H9 (cell line): ENCODE measurements at regions not wholly inside any gene's neighbourhood (a gene's known extent, or its start where the extent isn't known, plus 50 kb on each side); places are given as distances from the start of the nearest gene placed in this dataset.

Source experiments
- DNase-seq: peaks from one replicate; pipeline ENCODE4 v3.0.0-alpha.2; 2017
- H2AFZ ChIP-seq: one replicate; pipeline ENCODE4 v1.6.1; 2013; ENCODE audit warnings: mild to moderate bottlenecking, low read length, control low read depth, moderate library complexity
- H2AK5ac ChIP-seq: 2 replicates; pipeline ENCODE4 v1.6.1; 2013; ENCODE audit warnings: low read length, control low read depth, mixed read lengths; ENCODE audit not compliant: insufficient read length
- H2BK120ac ChIP-seq: one replicate; pipeline ENCODE4 v1.6.1; 2013; ENCODE audit warnings: low read depth, mild to moderate bottlenecking, low read length, control low read depth, inconsistent platforms; ENCODE audit not compliant: poor library complexity, severe bottlenecking
- H2BK12ac ChIP-seq: 2 replicates; pipeline ENCODE4 v1.6.1; 2013; ENCODE audit warnings: low read length, control low read depth, mixed read lengths, low read depth; ENCODE audit not compliant: insufficient read length
- H2BK15ac ChIP-seq: 2 replicates; pipeline ENCODE4 v1.6.1; 2013; ENCODE audit warnings: low read depth, low read length, control low read depth
- H2BK20ac ChIP-seq: one replicate; pipeline ENCODE4 v1.6.1; 2013; ENCODE audit warnings: low read depth, mild to moderate bottlenecking, low read length, control low read depth, inconsistent platforms; ENCODE audit not compliant: poor library complexity, severe bottlenecking
- H2BK5ac ChIP-seq: 2 replicates; pipeline ENCODE4 v1.6.1; 2013; ENCODE audit warnings: low read length, control low read depth, mixed read lengths; ENCODE audit not compliant: insufficient read length
- H3K14ac ChIP-seq: 2 replicates; pipeline ENCODE4 v1.6.1; 2013; ENCODE audit warnings: low read length, control low read depth; ENCODE audit not compliant: insufficient read depth
- H3K18ac ChIP-seq: 2 replicates; pipeline ENCODE4 v1.6.1; 2013; ENCODE audit warnings: low read depth, mild to moderate bottlenecking, mixed read lengths, low read length, control low read depth; ENCODE audit not compliant: insufficient read length
- H3K23ac ChIP-seq: 2 replicates; pipeline ENCODE4 v1.6.1; 2013; ENCODE audit warnings: low read length, control low read depth, mixed read lengths, low read depth; ENCODE audit not compliant: insufficient read length
- H3K23me2 ChIP-seq: 2 replicates; pipeline ENCODE4 v1.6.1; 2013; ENCODE audit warnings: low read depth, mild to moderate bottlenecking, mixed read lengths, low read length, control low read depth; ENCODE audit not compliant: insufficient read length, poor library complexity, severe bottlenecking
- H3K27ac ChIP-seq: 2 replicates; pipeline ENCODE4 v1.5.1; 2013; ENCODE audit warnings: low read length, control low read depth, mixed read lengths, low read depth; ENCODE audit not compliant: insufficient read length
- H3K27me3 ChIP-seq: 2 replicates; pipeline ENCODE4 v1.6.1; 2013; ENCODE audit warnings: low read length, control low read depth, inconsistent platforms; ENCODE audit not compliant: insufficient read depth
- H3K4ac ChIP-seq: 2 replicates; pipeline ENCODE4 v1.6.1; 2013; ENCODE audit warnings: low read depth, mild to moderate bottlenecking, control low read depth, inconsistent platforms, low read length, moderate library complexity
- H3K4me1 ChIP-seq: 2 replicates; pipeline ENCODE4 v1.6.1; 2013; ENCODE audit warnings: low read length, control low read depth, inconsistent platforms; ENCODE audit not compliant: insufficient read depth
- H3K4me2 ChIP-seq: 2 replicates; pipeline ENCODE4 v1.6.1; 2013; ENCODE audit warnings: low read length, control low read depth, mixed read lengths; ENCODE audit not compliant: insufficient read length, insufficient read depth
- H3K56ac ChIP-seq: 2 replicates; pipeline ENCODE4 v1.6.1; 2013; ENCODE audit warnings: low read depth, mild to moderate bottlenecking, mixed read lengths, low read length, control low read depth; ENCODE audit not compliant: insufficient read length
- H3K79me1 ChIP-seq: 2 replicates; pipeline ENCODE4 v1.6.1; 2013; ENCODE audit warnings: low read depth, mild to moderate bottlenecking, moderate library complexity, low read length, control low read depth, inconsistent platforms; ENCODE audit not compliant: insufficient read depth, poor library complexity, severe bottlenecking
- H3K79me2 ChIP-seq: 2 replicates; pipeline ENCODE4 v1.6.1; 2013; ENCODE audit warnings: low read length, control low read depth, inconsistent platforms; ENCODE audit not compliant: insufficient read depth
- H3K9ac ChIP-seq: 2 replicates; pipeline ENCODE4 v1.6.1; 2013; ENCODE audit warnings: low read length, control low read depth, mixed read lengths; ENCODE audit not compliant: insufficient read length; ENCODE audit errors: extremely low read depth
- H3K9me3 ChIP-seq: one replicate; pipeline ENCODE4 v1.6.1; 2013; ENCODE audit warnings: low read depth, low read length, inconsistent platforms; ENCODE audit not compliant: control insufficient read depth
- H3T11ph ChIP-seq: one replicate; pipeline ENCODE4 v1.6.1; 2013; ENCODE audit warnings: mild to moderate bottlenecking, low read length, control low read depth, inconsistent platforms
- H4K20me1 ChIP-seq: one replicate; pipeline ENCODE4 v1.6.1; 2013; ENCODE audit not compliant: control insufficient read depth, insufficient read length, insufficient read depth
- H4K5ac ChIP-seq: 2 replicates; pipeline ENCODE4 v1.6.1; 2013; ENCODE audit warnings: low read depth, mild to moderate bottlenecking, mixed read lengths, low read length, control low read depth; ENCODE audit not compliant: insufficient read length
- H4K8ac ChIP-seq: replicated peaks from 2 replicates; pipeline ENCODE4 v1.6.1; 2013; ENCODE audit warnings: low read length, control low read depth, mixed read lengths, low read depth; ENCODE audit not compliant: insufficient read length
- H4K91ac ChIP-seq: 2 replicates; pipeline ENCODE4 v1.6.1; 2013; ENCODE audit warnings: low read depth, mild to moderate bottlenecking, moderate library complexity, mixed read lengths, low read length, control low read depth; ENCODE audit not compliant: insufficient read length
- H3K27ac Mint-ChIP-seq, 3 experiments: 2 replicates in 2 of 3; 3 replicates in 1 of 3; pipeline ENCODE4 v1.8.0; 2020 to 2021; ENCODE audit warnings: mixed read lengths in 3 of 3, mild to moderate bottlenecking in 1 of 3, moderate library complexity in 1 of 3
- H3K27me3 Mint-ChIP-seq: 2 replicates; pipeline ENCODE4 v1.8.0; 2021; ENCODE audit warnings: low read depth, mild to moderate bottlenecking, moderate library complexity, mixed read lengths
- H3K36me3 Mint-ChIP-seq, 3 experiments: 2 replicates in 2 of 3; 3 replicates in 1 of 3; pipeline ENCODE4 v1.8.0; 2020 to 2021; ENCODE audit warnings: low read depth in 3 of 3, mixed read lengths in 3 of 3; ENCODE audit not compliant: insufficient read depth in 1 of 3
- H3K4me1 Mint-ChIP-seq, 2 experiments: 2 replicates each; pipeline ENCODE4 v1.8.0; 2020; ENCODE audit warnings: mixed read lengths in 2 of 2
- H3K4me3 Mint-ChIP-seq, 2 experiments: 2 replicates in 1 of 2; 3 replicates in 1 of 2; pipeline ENCODE4 v1.8.0; 2020 to 2021; ENCODE audit warnings: mild to moderate bottlenecking in 2 of 2, mixed read lengths in 2 of 2, moderate library complexity in 1 of 2
- H3K9me3 Mint-ChIP-seq, 2 experiments: 2 replicates in 1 of 2; 3 replicates in 1 of 2; pipeline ENCODE4 v1.8.0; 2020; ENCODE audit warnings: mild to moderate bottlenecking in 2 of 2, mixed read lengths in 2 of 2, moderate library complexity in 1 of 2
- CTCF ChIP-seq: fragments of 200-600 bp; sonication (generic); conservative IDR thresholded peaks from 3 replicates; pipeline ENCODE4 v1.8.0; 2021; ENCODE audit warnings: antibody characterized with exemption, mild to moderate bottlenecking
- WGBS: extraction: QIAGEN DNeasy Blood & Tissue Kit; methylation state at CpG from one replicate; pipeline ENCODE4 v1.1.7; 2013; ENCODE audit warnings: missing lambda C conversion rate, low lambda C conversion rate, mixed read lengths; ENCODE audit not compliant: insufficient read length; ENCODE audit errors: extremely low coverage; 5-methylcytosine and 5-hydroxymethylcytosine counted together

- no CpG with 5 or more reads among the region's 4 CpGs for WGBS
- Histone ChIP-seq H2BK12ac (no peak overlapping the region), H2BK20ac (no peak overlapping the region), H3K9ac (no peak overlapping the region), H2AK5ac (no peak overlapping the region), H2BK120ac (no peak overlapping the region), H2BK5ac (no peak overlapping the region), H3K4me1 (no peaks in the 10 kb centered on the region), H3K27ac (no peak overlapping the region), H2AFZ (no peak overlapping the region), H3K79me1 (no peaks in the 10 kb centered on the region), H3K4ac (no peak overlapping the region), H3K18ac (no peak overlapping the region), H4K91ac (no peak overlapping the region), H3K23ac (no peak overlapping the region), H3K79me2 (no peaks in the 10 kb centered on the region), H4K5ac (no peak overlapping the region), H4K8ac (no peak overlapping the region), H3K23me2 (no peaks in the 10 kb centered on the region), H3K14ac (no peak overlapping the region), H3T11ph (no peak overlapping the region), H3K9me3 (no peaks in the 10 kb centered on the region), H4K20me1 (no peaks in the 10 kb centered on the region), H3K27me3 (no peaks in the 10 kb centered on the region), H2BK15ac (no peak overlapping the region), H3K56ac (no peak overlapping the region), H3K4me2 (no peak overlapping the region)
- H3K36me3 Mint-ChIP-seq, result peaks cover 0 to 8% (median 0%) of the 10 kb centered on the region in 3 experiments; a peak in 3 of 7 replicates
- peaks cover 12 to 15% of the 10 kb centered on the region in 2 experiments for H3K4me1 Mint-ChIP-seq
- H3K27me3 Mint-ChIP-seq, result peaks cover 19% of the 10 kb centered on the region
- no peak for TF ChIP-seq CTCF
- H3K4me3 Mint-ChIP-seq, result no peak overlapping the region
- H3K27ac Mint-ChIP-seq, result no peak overlapping the region
- DNase-seq, result no peak
- peaks cover 3 to 5% of the 10 kb centered on the region in 2 experiments for H3K9me3 Mint-ChIP-seq
Observed at GRCh38 chr15:69892351-69892750, 205.4 kb downstream of the TLE3 start.
